H9 (cell line): ENCODE measurements at regions not wholly inside any gene's neighbourhood (a gene's known extent, or its start where the extent isn't known, plus 50 kb on each side); places are given as distances from the start of the nearest gene placed in this dataset.

Experiments
- DNase-seq: peaks from one replicate; pipeline ENCODE4 v3.0.0-alpha.2; 2017
- H2AFZ ChIP-seq: one replicate; pipeline ENCODE4 v1.6.1; 2013; ENCODE audit warnings: mild to moderate bottlenecking, low read length, control low read depth, moderate library complexity
- H2AK5ac ChIP-seq: 2 replicates; pipeline ENCODE4 v1.6.1; 2013; ENCODE audit warnings: low read length, control low read depth, mixed read lengths; ENCODE audit not compliant: insufficient read length
- H2BK120ac ChIP-seq: one replicate; pipeline ENCODE4 v1.6.1; 2013; ENCODE audit warnings: low read depth, mild to moderate bottlenecking, low read length, control low read depth, inconsistent platforms; ENCODE audit not compliant: poor library complexity, severe bottlenecking
- H2BK12ac ChIP-seq: 2 replicates; pipeline ENCODE4 v1.6.1; 2013; ENCODE audit warnings: low read length, control low read depth, mixed read lengths, low read depth; ENCODE audit not compliant: insufficient read length
- H2BK15ac ChIP-seq: 2 replicates; pipeline ENCODE4 v1.6.1; 2013; ENCODE audit warnings: low read depth, low read length, control low read depth
- H2BK20ac ChIP-seq: one replicate; pipeline ENCODE4 v1.6.1; 2013; ENCODE audit warnings: low read depth, mild to moderate bottlenecking, low read length, control low read depth, inconsistent platforms; ENCODE audit not compliant: poor library complexity, severe bottlenecking
- H2BK5ac ChIP-seq: 2 replicates; pipeline ENCODE4 v1.6.1; 2013; ENCODE audit warnings: low read length, control low read depth, mixed read lengths; ENCODE audit not compliant: insufficient read length
- H3K14ac ChIP-seq: 2 replicates; pipeline ENCODE4 v1.6.1; 2013; ENCODE audit warnings: low read length, control low read depth; ENCODE audit not compliant: insufficient read depth
- H3K18ac ChIP-seq: 2 replicates; pipeline ENCODE4 v1.6.1; 2013; ENCODE audit warnings: low read depth, mild to moderate bottlenecking, mixed read lengths, low read length, control low read depth; ENCODE audit not compliant: insufficient read length
- H3K23ac ChIP-seq: 2 replicates; pipeline ENCODE4 v1.6.1; 2013; ENCODE audit warnings: low read length, control low read depth, mixed read lengths, low read depth; ENCODE audit not compliant: insufficient read length
- H3K23me2 ChIP-seq: 2 replicates; pipeline ENCODE4 v1.6.1; 2013; ENCODE audit warnings: low read depth, mild to moderate bottlenecking, mixed read lengths, low read length, control low read depth; ENCODE audit not compliant: insufficient read length, poor library complexity, severe bottlenecking
- H3K27ac ChIP-seq: 2 replicates; pipeline ENCODE4 v1.5.1; 2013; ENCODE audit warnings: low read length, control low read depth, mixed read lengths, low read depth; ENCODE audit not compliant: insufficient read length
- H3K27me3 ChIP-seq: 2 replicates; pipeline ENCODE4 v1.6.1; 2013; ENCODE audit warnings: low read length, control low read depth, inconsistent platforms; ENCODE audit not compliant: insufficient read depth
- H3K4ac ChIP-seq: 2 replicates; pipeline ENCODE4 v1.6.1; 2013; ENCODE audit warnings: low read depth, mild to moderate bottlenecking, control low read depth, inconsistent platforms, low read length, moderate library complexity
- H3K4me1 ChIP-seq: 2 replicates; pipeline ENCODE4 v1.6.1; 2013; ENCODE audit warnings: low read length, control low read depth, inconsistent platforms; ENCODE audit not compliant: insufficient read depth
- H3K4me2 ChIP-seq: 2 replicates; pipeline ENCODE4 v1.6.1; 2013; ENCODE audit warnings: low read length, control low read depth, mixed read lengths; ENCODE audit not compliant: insufficient read length, insufficient read depth
- H3K56ac ChIP-seq: 2 replicates; pipeline ENCODE4 v1.6.1; 2013; ENCODE audit warnings: low read depth, mild to moderate bottlenecking, mixed read lengths, low read length, control low read depth; ENCODE audit not compliant: insufficient read length
- H3K79me1 ChIP-seq: 2 replicates; pipeline ENCODE4 v1.6.1; 2013; ENCODE audit warnings: low read depth, mild to moderate bottlenecking, moderate library complexity, low read length, control low read depth, inconsistent platforms; ENCODE audit not compliant: insufficient read depth, poor library complexity, severe bottlenecking
- H3K79me2 ChIP-seq: 2 replicates; pipeline ENCODE4 v1.6.1; 2013; ENCODE audit warnings: low read length, control low read depth, inconsistent platforms; ENCODE audit not compliant: insufficient read depth
- H3K9ac ChIP-seq: 2 replicates; pipeline ENCODE4 v1.6.1; 2013; ENCODE audit warnings: low read length, control low read depth, mixed read lengths; ENCODE audit not compliant: insufficient read length; ENCODE audit errors: extremely low read depth
- H3K9me3 ChIP-seq: one replicate; pipeline ENCODE4 v1.6.1; 2013; ENCODE audit warnings: low read depth, low read length, inconsistent platforms; ENCODE audit not compliant: control insufficient read depth
- H3T11ph ChIP-seq: one replicate; pipeline ENCODE4 v1.6.1; 2013; ENCODE audit warnings: mild to moderate bottlenecking, low read length, control low read depth, inconsistent platforms
- H4K20me1 ChIP-seq: one replicate; pipeline ENCODE4 v1.6.1; 2013; ENCODE audit not compliant: control insufficient read depth, insufficient read length, insufficient read depth
- H4K5ac ChIP-seq: 2 replicates; pipeline ENCODE4 v1.6.1; 2013; ENCODE audit warnings: low read depth, mild to moderate bottlenecking, mixed read lengths, low read length, control low read depth; ENCODE audit not compliant: insufficient read length
- H4K8ac ChIP-seq: replicated peaks from 2 replicates; pipeline ENCODE4 v1.6.1; 2013; ENCODE audit warnings: low read length, control low read depth, mixed read lengths, low read depth; ENCODE audit not compliant: insufficient read length
- H4K91ac ChIP-seq: 2 replicates; pipeline ENCODE4 v1.6.1; 2013; ENCODE audit warnings: low read depth, mild to moderate bottlenecking, moderate library complexity, mixed read lengths, low read length, control low read depth; ENCODE audit not compliant: insufficient read length
- H3K27ac Mint-ChIP-seq, 3 experiments: 2 replicates in 2 of 3; 3 replicates in 1 of 3; pipeline ENCODE4 v1.8.0; 2020 to 2021; ENCODE audit warnings: mixed read lengths in 3 of 3, mild to moderate bottlenecking in 1 of 3, moderate library complexity in 1 of 3
- H3K27me3 Mint-ChIP-seq: 2 replicates; pipeline ENCODE4 v1.8.0; 2021; ENCODE audit warnings: low read depth, mild to moderate bottlenecking, moderate library complexity, mixed read lengths
- H3K36me3 Mint-ChIP-seq, 3 experiments: 2 replicates in 2 of 3; 3 replicates in 1 of 3; pipeline ENCODE4 v1.8.0; 2020 to 2021; ENCODE audit warnings: low read depth in 3 of 3, mixed read lengths in 3 of 3; ENCODE audit not compliant: insufficient read depth in 1 of 3
- H3K4me1 Mint-ChIP-seq, 2 experiments: 2 replicates each; pipeline ENCODE4 v1.8.0; 2020; ENCODE audit warnings: mixed read lengths in 2 of 2
- H3K4me3 Mint-ChIP-seq, 2 experiments: 2 replicates in 1 of 2; 3 replicates in 1 of 2; pipeline ENCODE4 v1.8.0; 2020 to 2021; ENCODE audit warnings: mild to moderate bottlenecking in 2 of 2, mixed read lengths in 2 of 2, moderate library complexity in 1 of 2
- H3K9me3 Mint-ChIP-seq, 2 experiments: 2 replicates in 1 of 2; 3 replicates in 1 of 2; pipeline ENCODE4 v1.8.0; 2020; ENCODE audit warnings: mild to moderate bottlenecking in 2 of 2, mixed read lengths in 2 of 2, moderate library complexity in 1 of 2
- CTCF ChIP-seq: fragments of 200-600 bp; sonication (generic); conservative IDR thresholded peaks from 3 replicates; pipeline ENCODE4 v1.8.0; 2021; ENCODE audit warnings: antibody characterized with exemption, mild to moderate bottlenecking
- WGBS: extraction: QIAGEN DNeasy Blood & Tissue Kit; methylation state at CpG from one replicate; pipeline ENCODE4 v1.1.7; 2013; ENCODE audit warnings: missing lambda C conversion rate, low lambda C conversion rate, mixed read lengths; ENCODE audit not compliant: insufficient read length; ENCODE audit errors: extremely low coverage; 5-methylcytosine and 5-hydroxymethylcytosine counted together

- Histone ChIP-seq H3K4ac (no peak overlapping the region), H4K8ac (no peak overlapping the region), H3K14ac (no peak overlapping the region), H2BK15ac (no peak overlapping the region), H4K5ac (no peak overlapping the region), H3T11ph (no peak overlapping the region), H3K27ac (no peak overlapping the region), H3K23ac (no peak overlapping the region), H3K4me2 (no peak overlapping the region), H3K23me2 (no peaks in the 10 kb centered on the region), H2BK20ac (no peak overlapping the region), H2AFZ (no peak overlapping the region), H2BK12ac (no peak overlapping the region), H2BK120ac (no peak overlapping the region), H3K18ac (no peak overlapping the region), H4K91ac (no peak overlapping the region), H3K9me3 (no peaks in the 10 kb centered on the region), H2BK5ac (no peak overlapping the region), H4K20me1 (no peaks in the 10 kb centered on the region), H3K4me1 (no peaks in the 10 kb centered on the region), H2AK5ac (no peak overlapping the region), H3K56ac (no peak overlapping the region), H3K9ac (no peak overlapping the region), H3K27me3 (no peaks in the 10 kb centered on the region), H3K79me2 (no peaks in the 10 kb centered on the region), H3K79me1 (no peaks in the 10 kb centered on the region)
- Mint-ChIP-seq H3K27ac (no peak overlapping the region), H3K4me1 (peaks cover 8% of the 10 kb centered on the region in 2 experiments), H3K27me3 (peaks cover 3% of the 10 kb centered on the region), H3K36me3 (no peaks in the 10 kb centered on the region; a peak in 1 of 7 replicates), H3K4me3 (no peak overlapping the region), H3K9me3 (no peaks in the 10 kb centered on the region; a peak in 1 of 5 replicates)
- DNase-seq = no peak
- TF ChIP-seq CTCF = no peak
- no CpG with 5 or more reads among the region's 1 CpG for WGBS
These were observed 61.8 kb downstream of the DRD1 start for GRCh38 chr5:175382171-175382570.
